HEK293 (cell line): ENCODE measurements at regions not wholly inside any gene's neighbourhood (a gene's known extent, or its start where the extent isn't known, plus 50 kb on each side); places are given as distances from the start of the nearest gene placed in this dataset.

Source experiments
- CTCF ChIA-PET: fragments of 350-600 bp; formaldehyde crosslinking; extraction: SDS; loops from one replicate; lab custom pipeline; 2021; ENCODE audit warnings: antibody characterized with exemption; lab: Yijun Ruan, JAX
- POLR2A ChIA-PET: fragments of 300-600 bp; formaldehyde crosslinking; extraction: SDS; loops from one replicate; lab custom pipeline; 2020; ENCODE audit warnings: antibody characterized with exemption, inconsistent platforms; lab: Yijun Ruan, JAX
- H3K27ac ChIP-seq: fragments of 200-500 bp; sonication (Bioruptor generic); 2 replicates; pipeline ENCODE4 v1.5.1; 2014; ENCODE audit warnings: low read depth, low read length, control low read depth, inconsistent platforms; ENCODE audit errors: extremely low read depth
- H3K36me3 ChIP-seq, 2 experiments: fragments of 200-500 bp in 1 of 2; sonication (Bioruptor generic) in 1 of 2; 1 replicate in 1 of 2; 2 replicates in 1 of 2; pipeline ENCODE4 v1.5.1; 2014 to 2017; ENCODE audit warnings: inconsistent platforms in 2 of 2, low read length in 2 of 2; ENCODE audit not compliant: control insufficient read depth in 2 of 2, insufficient read depth in 1 of 2
- H3K4me1 ChIP-seq: fragments of 200-500 bp; sonication (Bioruptor generic); 2 replicates; pipeline ENCODE4 v1.5.1; 2014; ENCODE audit warnings: mild to moderate bottlenecking, low read length, inconsistent platforms; ENCODE audit not compliant: control insufficient read depth, insufficient read depth
- H3K4me3 ChIP-seq: 2 replicates; pipeline ENCODE4 v1.5.1; 2011; ENCODE audit warnings: low read depth, mild to moderate bottlenecking, control low read depth, low read length, moderate library complexity
- H3K9me3 ChIP-seq: fragments of 200-500 bp; sonication (Bioruptor generic); 2 replicates; pipeline ENCODE4 v1.5.1; 2014; ENCODE audit warnings: low read depth, low read length, inconsistent platforms; ENCODE audit not compliant: control insufficient read depth, insufficient read depth
- BCL11B ChIP-seq: fragments of 450-650 bp; formaldehyde crosslinking; IDR thresholded peaks from 2 replicates; pipeline ENCODE4 v1.5.1; 2016; ENCODE audit warnings: low read depth, missing biosample characterization, missing genetic modification characterization
- BCL6B ChIP-seq: fragments of 450-650 bp; formaldehyde crosslinking; IDR thresholded peaks from 2 replicates; pipeline ENCODE4 v1.5.1; 2017; ENCODE audit warnings: missing biosample characterization, missing genetic modification characterization
- GLI2 ChIP-seq: fragments of 450-650 bp; formaldehyde crosslinking; IDR thresholded peaks from 2 replicates; pipeline ENCODE4; 2017; ENCODE audit warnings: missing biosample characterization, missing genetic modification characterization, low read depth, borderline replicate concordance
- OSR2 ChIP-seq: fragments of 450-650 bp; formaldehyde crosslinking; IDR thresholded peaks from 2 replicates; pipeline ENCODE4 v1.5.1; 2016; ENCODE audit warnings: missing biosample characterization, missing genetic modification characterization
- OVOL3 ChIP-seq: fragments of 450-650 bp; formaldehyde crosslinking; IDR thresholded peaks from 2 replicates; pipeline ENCODE4 v1.5.1; 2016; ENCODE audit warnings: missing biosample characterization, missing genetic modification characterization
- SCRT1 ChIP-seq: fragments of 450-650 bp; formaldehyde crosslinking; IDR thresholded peaks from 2 replicates; pipeline ENCODE4 v1.5.1; 2016; ENCODE audit warnings: missing biosample characterization, missing genetic modification characterization, borderline replicate concordance
- ZNF114 ChIP-seq: fragments of 450-650 bp; formaldehyde crosslinking; IDR thresholded peaks from 2 replicates; pipeline ENCODE4 v1.5.0; 2017; ENCODE audit warnings: missing biosample characterization, missing genetic modification characterization
- ZNF169 ChIP-seq: fragments of 450-650 bp; formaldehyde crosslinking; IDR thresholded peaks from 2 replicates; pipeline ENCODE4 v1.5.1; 2016; ENCODE audit warnings: missing biosample characterization, missing genetic modification characterization
- ZNF184 ChIP-seq: fragments of 450-650 bp; IDR thresholded peaks from 2 replicates; pipeline ENCODE4 v1.5.1; 2018; ENCODE audit warnings: missing biosample characterization, mild to moderate bottlenecking, missing genetic modification characterization
- ZNF214 ChIP-seq: fragments of 450-650 bp; formaldehyde crosslinking; IDR thresholded peaks from 2 replicates; pipeline ENCODE4 v1.5.1; 2017; ENCODE audit warnings: missing biosample characterization, mild to moderate bottlenecking, missing genetic modification characterization, borderline replicate concordance
- ZNF221 ChIP-seq: fragments of 450-650 bp; formaldehyde crosslinking; IDR thresholded peaks from 2 replicates; pipeline ENCODE4 v1.5.1; 2017; ENCODE audit warnings: missing biosample characterization, missing genetic modification characterization, borderline replicate concordance
- ZNF23 ChIP-seq: fragments of 450-650 bp; formaldehyde crosslinking; IDR thresholded peaks from 2 replicates; pipeline ENCODE4 v1.5.1; 2016; ENCODE audit warnings: missing biosample characterization, missing genetic modification characterization, borderline replicate concordance
- ZNF24 ChIP-seq: fragments of 450-650 bp; formaldehyde crosslinking; IDR thresholded peaks from 2 replicates; pipeline ENCODE4 v1.5.1; 2016; ENCODE audit warnings: missing biosample characterization, missing genetic modification characterization
- ZNF292 ChIP-seq: fragments of 450-650 bp; formaldehyde crosslinking; IDR thresholded peaks from 2 replicates; pipeline ENCODE4 v1.5.1; 2016; ENCODE audit warnings: low read depth, missing biosample characterization, missing genetic modification characterization, borderline replicate concordance
- ZNF302 ChIP-seq: fragments of 450-650 bp; formaldehyde crosslinking; IDR thresholded peaks from 2 replicates; pipeline ENCODE4 v1.5.1; 2016; ENCODE audit warnings: missing biosample characterization, missing genetic modification characterization, low read depth
- ZNF354C ChIP-seq: fragments of 450-650 bp; formaldehyde crosslinking; IDR thresholded peaks from 2 replicates; pipeline ENCODE4 v1.5.1; 2016; ENCODE audit warnings: missing biosample characterization, missing genetic modification characterization, low read depth, borderline replicate concordance
- ZNF514 ChIP-seq: fragments of 450-650 bp; formaldehyde crosslinking; IDR thresholded peaks from 2 replicates; pipeline ENCODE4 v1.5.1; 2016; ENCODE audit warnings: missing biosample characterization, missing genetic modification characterization
- ZNF654 ChIP-seq: fragments of 450-650 bp; formaldehyde crosslinking; IDR thresholded peaks from 2 replicates; pipeline ENCODE4 v1.5.1; 2016; ENCODE audit warnings: low read depth, missing biosample characterization, missing genetic modification characterization
- ZNF76 ChIP-seq: fragments of 450-650 bp; formaldehyde crosslinking; IDR thresholded peaks from 2 replicates; pipeline ENCODE4; 2016; ENCODE audit warnings: low read depth, missing biosample characterization, missing genetic modification characterization, borderline replicate concordance
- ZNF776 ChIP-seq: fragments of 450-650 bp; formaldehyde crosslinking; IDR thresholded peaks from 2 replicates; pipeline ENCODE4 v1.5.0; 2017; ENCODE audit warnings: missing biosample characterization, missing genetic modification characterization, borderline replicate concordance
- ZNF843 ChIP-seq: fragments of 450-650 bp; formaldehyde crosslinking; IDR thresholded peaks from 2 replicates; pipeline ENCODE4 v1.5.1; 2016; ENCODE audit warnings: missing biosample characterization, missing genetic modification characterization
- ZXDB ChIP-seq: fragments of 450-650 bp; formaldehyde crosslinking; IDR thresholded peaks from 2 replicates; pipeline ENCODE4 v1.5.1; 2016; ENCODE audit warnings: missing biosample characterization, missing genetic modification characterization
- TF ChIP-seq, protein P1 (sequence below): fragments of 450-650 bp; formaldehyde crosslinking; IDR thresholded peaks from 2 replicates; pipeline ENCODE4 v1.5.1; 2016; ENCODE audit warnings: missing biosample characterization, missing genetic modification characterization

DNA sequence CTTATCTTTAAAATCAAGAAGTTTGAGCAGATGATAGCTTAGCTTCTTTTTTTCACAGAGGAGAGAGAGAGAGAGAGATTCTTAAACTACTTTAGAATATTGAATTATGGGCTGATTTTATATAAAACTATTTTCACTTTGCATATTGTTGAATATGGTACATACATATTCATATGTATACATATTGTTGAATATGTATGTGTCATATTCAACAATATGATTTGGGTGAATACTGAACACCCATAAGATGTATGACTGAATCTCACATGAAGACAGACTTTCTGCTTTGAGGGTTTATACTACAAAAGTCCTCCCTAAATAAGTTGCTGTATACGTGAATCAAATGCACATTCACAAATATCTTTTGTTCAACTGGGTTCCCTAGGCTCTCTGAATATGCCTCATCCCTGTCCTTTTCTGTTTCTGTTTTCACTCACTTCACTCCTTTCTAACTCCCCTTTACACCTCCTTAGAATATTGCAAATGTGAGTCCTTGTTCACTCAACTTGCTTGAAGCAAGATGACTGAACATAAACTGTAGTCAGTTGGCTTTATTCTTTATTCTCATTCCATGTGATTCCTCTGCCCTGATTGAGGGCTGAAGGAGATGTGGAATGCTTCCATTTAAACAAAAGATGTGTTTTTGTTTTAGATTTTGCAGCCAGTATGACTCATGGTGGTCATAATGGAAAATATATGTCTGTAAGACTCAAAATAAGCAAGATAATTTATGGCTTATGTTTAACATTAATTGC is 225.4 kb upstream of the DAB2 start (continued):
- TF ChIP-seq ZNF23 (tag by site-specific recombination) = no peak
- TF ChIP-seq ZNF221 (tag by site-specific recombination) = no peak

- Histone ChIP-seq H3K4me3 (no peak overlapping the region), H3K36me3 (no peaks in the 10 kb centered on the region), H3K9me3 (no peaks in the 10 kb centered on the region), H3K27ac (no peak overlapping the region), H3K4me1 (no peaks in the 10 kb centered on the region)
- TF ChIP-seq ZNF302 (tag by site-specific recombination) (no peak), GLI2 (tag by site-specific recombination) (no peak), ZNF654 (peak; percentile 25; the same call in 1 of the 2 replicates)
- POLR2A ChIA-PET = no interaction called here
- CTCF ChIA-PET = interaction anchor here (1.0 kb wide), 1 partner anchor 70 kb away, joined by 7 read pairs; no protein-coding TSS in a partner anchor
Observed at GRCh38 chr5:39648848-39649227, 224.1 kb upstream of the DAB2 start.

- Histone ChIP-seq H3K4me3 (no peak overlapping the region), H3K36me3 (no peaks in the 10 kb centered on the region), H3K4me1 (no peaks in the 10 kb centered on the region), H3K27ac (no peak overlapping the region), H3K9me3 (no peaks in the 10 kb centered on the region)
- ChIA-PET POLR2A (no interaction called here), CTCF (interaction anchor here (0.5 to 1.1 kb wide), 4 partner anchors 8 to 500 kb away, joined by 3 to 7 read pairs (median 4); no protein-coding TSS in a partner anchor)
- no peak for TF ChIP-seq ZNF214 (tag by site-specific recombination)
- no peak for TF ChIP-seq ZXDB
- TF ChIP-seq BCL11B = no peak
- no peak for TF ChIP-seq SCRT1 (tag by site-specific recombination)
- no peak for TF ChIP-seq ZNF292
- TF ChIP-seq BCL6B (tag by site-specific recombination) = no peak
- no peak for TF ChIP-seq ZNF776 (tag by site-specific recombination)
- no peak for TF ChIP-seq ZNF843
- no peak for TF ChIP-seq OVOL3
- no peak for TF ChIP-seq ZNF184 (tag by site-specific recombination)
- no peak for TF ChIP-seq ZNF114 (tag by site-specific recombination)
- TF ChIP-seq ZNF514 (tag by site-specific recombination) = no peak
- TF ChIP-seq, protein P1, sequence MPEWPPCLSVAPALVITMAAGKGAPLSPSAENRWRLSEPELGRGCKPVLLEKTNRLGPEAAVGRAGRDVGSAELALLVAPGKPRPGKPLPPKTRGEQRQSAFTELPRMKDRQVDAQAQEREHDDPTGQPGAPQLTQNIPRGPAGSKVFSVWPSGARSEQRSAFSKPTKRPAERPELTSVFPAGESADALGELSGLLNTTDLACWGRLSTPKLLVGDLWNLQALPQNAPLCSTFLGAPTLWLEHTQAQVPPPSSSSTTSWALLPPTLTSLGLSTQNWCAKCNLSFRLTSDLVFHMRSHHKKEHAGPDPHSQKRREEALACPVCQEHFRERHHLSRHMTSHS (tag by site-specific recombination) = no peak
- no peak for TF ChIP-seq ZNF76 (tag by site-specific recombination)
- TF ChIP-seq ZNF354C (tag by site-specific recombination) = no peak
- no peak for TF ChIP-seq ZNF169 (tag by site-specific recombination)
- TF ChIP-seq OSR2 (tag by site-specific recombination) = no peak
- no peak for TF ChIP-seq ZNF24
Observed at GRCh38 chr5:39648085-39648847, 223.5 kb upstream of the DAB2 start.
